ENCODE measurements at regions not wholly inside any gene's neighbourhood (a gene's known extent, or its start where the extent isn't known, plus 50 kb on each side); places are given as distances from the start of the nearest gene placed in this dataset.

DNA sequence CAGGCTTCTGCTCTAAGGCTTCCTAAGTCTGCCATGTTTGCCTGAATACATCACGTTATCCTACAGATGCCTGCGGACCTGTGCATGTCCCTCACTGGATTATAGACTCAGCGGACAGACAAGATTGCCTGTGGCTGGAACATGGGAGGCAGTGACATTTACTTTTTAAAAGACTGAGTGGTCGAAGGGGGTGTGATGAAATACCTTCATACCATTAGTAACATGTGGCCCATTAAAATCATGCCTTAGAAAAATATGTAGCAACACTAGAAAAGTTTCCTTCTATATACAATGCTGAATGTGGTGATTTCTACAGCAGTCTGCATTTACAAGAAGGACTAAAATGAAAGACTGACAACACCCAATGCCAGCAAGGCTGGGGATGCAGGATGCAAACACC, 154.4 kb downstream of the ASB1 start:
- intact Hi-C loops (cut with micrococcal nuclease; ENCODE audit: unreplicated experiment) (no loop called here), in situ Hi-C loops (cut with HindIII; ENCODE audit: low pct_unique_long_range_greater_than_20kb, low sequenced_read_pairs) (no loop called here)
- H3K4me3 ChIP-seq (ENCODE audit: low read depth in 2 of 2, low read length in 2 of 2), result no peak overlapping the region
- H3K27ac ChIP-seq (ENCODE audit: low read length), result no peak overlapping the region
- CTCF ChIA-PET, result no interaction called here
- POLR2A ChIA-PET, result no interaction called here
- H3K36me3 ChIP-seq (ENCODE audit: control insufficient read depth, insufficient read depth, low read length), result no peaks in the 10 kb centered on the region
- H3K4me1 ChIP-seq (ENCODE audit: control insufficient read depth, insufficient read depth, low read length), result no peaks in the 10 kb centered on the region
- BruUV-seq (replicated peaks), result no TSS peak
- ATAC-seq (no peak), DNase-seq (ENCODE audit: low read depth, low spot score) (no peak)
- H3K27me3 ChIP-seq (ENCODE audit: control insufficient read depth, insufficient read depth, low read length), result no peaks in the 10 kb centered on the region; the same call in 1 of the 2 replicates
- H3K9me3 ChIP-seq (ENCODE audit: control insufficient read depth, insufficient read depth, low read depth, low read length), result peaks cover 7% of the 10 kb centered on the region; the same call in 1 of the 2 replicates
- TF ChIP-seq POLR2AphosphoS5 (IDR thresholded peaks at IDR 0.05; ENCODE audit: low read depth, low read length) (no peak), TCF7L2 (IDR thresholded peaks at IDR 0.05; ENCODE audit: low read depth, low read length) (no peak), SIN3A (IDR thresholded peaks at IDR 0.05; ENCODE audit: borderline replicate concordance, insufficient read depth, low read depth, low read length) (no peak)
- TF ChIP-seq, protein P1, sequence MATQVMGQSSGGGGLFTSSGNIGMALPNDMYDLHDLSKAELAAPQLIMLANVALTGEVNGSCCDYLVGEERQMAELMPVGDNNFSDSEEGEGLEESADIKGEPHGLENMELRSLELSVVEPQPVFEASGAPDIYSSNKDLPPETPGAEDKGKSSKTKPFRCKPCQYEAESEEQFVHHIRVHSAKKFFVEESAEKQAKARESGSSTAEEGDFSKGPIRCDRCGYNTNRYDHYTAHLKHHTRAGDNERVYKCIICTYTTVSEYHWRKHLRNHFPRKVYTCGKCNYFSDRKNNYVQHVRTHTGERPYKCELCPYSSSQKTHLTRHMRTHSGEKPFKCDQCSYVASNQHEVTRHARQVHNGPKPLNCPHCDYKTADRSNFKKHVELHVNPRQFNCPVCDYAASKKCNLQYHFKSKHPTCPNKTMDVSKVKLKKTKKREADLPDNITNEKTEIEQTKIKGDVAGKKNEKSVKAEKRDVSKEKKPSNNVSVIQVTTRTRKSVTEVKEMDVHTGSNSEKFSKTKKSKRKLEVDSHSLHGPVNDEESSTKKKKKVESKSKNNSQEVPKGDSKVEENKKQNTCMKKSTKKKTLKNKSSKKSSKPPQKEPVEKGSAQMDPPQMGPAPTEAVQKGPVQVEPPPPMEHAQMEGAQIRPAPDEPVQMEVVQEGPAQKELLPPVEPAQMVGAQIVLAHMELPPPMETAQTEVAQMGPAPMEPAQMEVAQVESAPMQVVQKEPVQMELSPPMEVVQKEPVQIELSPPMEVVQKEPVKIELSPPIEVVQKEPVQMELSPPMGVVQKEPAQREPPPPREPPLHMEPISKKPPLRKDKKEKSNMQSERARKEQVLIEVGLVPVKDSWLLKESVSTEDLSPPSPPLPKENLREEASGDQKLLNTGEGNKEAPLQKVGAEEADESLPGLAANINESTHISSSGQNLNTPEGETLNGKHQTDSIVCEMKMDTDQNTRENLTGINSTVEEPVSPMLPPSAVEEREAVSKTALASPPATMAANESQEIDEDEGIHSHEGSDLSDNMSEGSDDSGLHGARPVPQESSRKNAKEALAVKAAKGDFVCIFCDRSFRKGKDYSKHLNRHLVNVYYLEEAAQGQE (IDR thresholded peaks at IDR 0.05; ENCODE audit: insufficient read depth in 1 of 2, low read depth in 2 of 2, low read length in 1 of 2), result no peak

DNA sequence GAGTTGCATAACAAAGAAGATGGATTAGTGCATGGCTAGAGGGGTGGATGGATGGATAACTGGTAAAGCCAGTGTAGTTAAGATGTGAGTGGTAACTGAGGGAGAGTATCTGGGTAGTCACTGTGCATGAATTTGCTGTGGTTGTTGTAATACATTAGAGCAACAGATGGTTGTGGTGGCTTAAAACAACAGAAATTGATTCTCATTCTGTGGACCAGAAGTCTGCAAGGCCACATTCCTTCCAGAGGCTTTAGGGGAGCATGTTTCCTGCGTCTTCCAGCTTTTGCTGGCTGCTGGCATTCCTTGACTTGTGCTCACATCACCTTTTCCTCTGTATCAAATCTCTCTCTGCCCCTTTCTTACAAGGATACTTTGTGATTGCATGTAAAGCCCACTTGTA, 155.4 kb downstream of the ASB1 start:
- H3K36me3 ChIP-seq (ENCODE audit: control insufficient read depth, insufficient read depth, low read length), result no peaks in the 10 kb centered on the region
- TF ChIP-seq TCF7L2 (IDR thresholded peaks at IDR 0.05; ENCODE audit: low read depth, low read length) (no peak), SIN3A (IDR thresholded peaks at IDR 0.05; ENCODE audit: borderline replicate concordance, insufficient read depth, low read depth, low read length) (no peak), POLR2AphosphoS5 (IDR thresholded peaks at IDR 0.05; ENCODE audit: low read depth, low read length) (no peak)
- TF ChIP-seq, protein P1 (IDR thresholded peaks at IDR 0.05; ENCODE audit: insufficient read depth in 1 of 2, low read depth in 2 of 2, low read length in 1 of 2), result no peak
- TF ChIP-seq, protein P2, sequence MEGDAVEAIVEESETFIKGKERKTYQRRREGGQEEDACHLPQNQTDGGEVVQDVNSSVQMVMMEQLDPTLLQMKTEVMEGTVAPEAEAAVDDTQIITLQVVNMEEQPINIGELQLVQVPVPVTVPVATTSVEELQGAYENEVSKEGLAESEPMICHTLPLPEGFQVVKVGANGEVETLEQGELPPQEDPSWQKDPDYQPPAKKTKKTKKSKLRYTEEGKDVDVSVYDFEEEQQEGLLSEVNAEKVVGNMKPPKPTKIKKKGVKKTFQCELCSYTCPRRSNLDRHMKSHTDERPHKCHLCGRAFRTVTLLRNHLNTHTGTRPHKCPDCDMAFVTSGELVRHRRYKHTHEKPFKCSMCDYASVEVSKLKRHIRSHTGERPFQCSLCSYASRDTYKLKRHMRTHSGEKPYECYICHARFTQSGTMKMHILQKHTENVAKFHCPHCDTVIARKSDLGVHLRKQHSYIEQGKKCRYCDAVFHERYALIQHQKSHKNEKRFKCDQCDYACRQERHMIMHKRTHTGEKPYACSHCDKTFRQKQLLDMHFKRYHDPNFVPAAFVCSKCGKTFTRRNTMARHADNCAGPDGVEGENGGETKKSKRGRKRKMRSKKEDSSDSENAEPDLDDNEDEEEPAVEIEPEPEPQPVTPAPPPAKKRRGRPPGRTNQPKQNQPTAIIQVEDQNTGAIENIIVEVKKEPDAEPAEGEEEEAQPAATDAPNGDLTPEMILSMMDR (IDR thresholded peaks at IDR 0.05), result no peak
- H3K9me3 ChIP-seq (ENCODE audit: control insufficient read depth, insufficient read depth, low read depth, low read length), result no peaks in the 10 kb centered on the region
- POLR2A ChIA-PET, result no interaction called here
- ATAC-seq (no peak), DNase-seq (ENCODE audit: low read depth, low spot score) (no peak)
- CTCF ChIA-PET, result no interaction called here
- H3K27ac ChIP-seq (ENCODE audit: low read length), result no peak overlapping the region
- H3K27me3 ChIP-seq (ENCODE audit: control insufficient read depth, insufficient read depth, low read length), result no peaks in the 10 kb centered on the region
- H3K4me3 ChIP-seq (ENCODE audit: low read depth in 2 of 2, low read length in 2 of 2), result no peak overlapping the region
- in situ Hi-C loops (cut with HindIII; ENCODE audit: low pct_unique_long_range_greater_than_20kb, low sequenced_read_pairs) (no loop called here), intact Hi-C loops (cut with micrococcal nuclease; ENCODE audit: unreplicated experiment) (no loop called here)
- no peaks in the 10 kb centered on the region for H3K4me1 ChIP-seq (ENCODE audit: control insufficient read depth, insufficient read depth, low read length)
- no TSS peak for BruUV-seq (replicated peaks)
